B cell (primary cell): ENCODE measurements at regions not wholly inside any gene's neighbourhood (a gene's known extent, or its start where the extent isn't known, plus 50 kb on each side); places are given as distances from the start of the nearest gene placed in this dataset.

Source experiments
- ATAC-seq: fragments of 200-7000 bp; cut with Tn5 transposase; one replicate; pipeline ENCODE4 v1.10.0; 2021; ENCODE audit warnings: low read depth, mild to moderate bottlenecking, moderate number of reproducible peaks, moderate library complexity
- CTCF ChIA-PET: fragments of 350-600 bp; sonication (Branson Sonifier 250); formaldehyde crosslinking; loops from one replicate; lab custom pipeline; 2021; ENCODE audit warnings: antibody characterized with exemption, inconsistent platforms; lab: Charles Lee
- POLR2A ChIA-PET: fragments of 350-600 bp; sonication (Branson Sonifier 250); formaldehyde crosslinking; loops from one replicate; lab custom pipeline; 2021; ENCODE audit warnings: antibody characterized with exemption; lab: Charles Lee
- DNase-seq: peaks from one replicate; pipeline ENCODE4 v3.0.0; 2013
- H2AFZ ChIP-seq: 2 replicates; pipeline ENCODE4 v1.6.1; 2012; ENCODE audit warnings: mild to moderate bottlenecking, low read depth, low read length; ENCODE audit not compliant: insufficient read depth, poor library complexity, severe bottlenecking
- H3K27ac ChIP-seq, 2 donors: 1 replicate in 1 of 2; 2 replicates in 1 of 2; pipeline ENCODE4 v1.5.1; 2012 to 2013; ENCODE audit warnings: low read length in 2 of 2, mild to moderate bottlenecking in 2 of 2, moderate library complexity in 1 of 2
- H3K27me3 ChIP-seq, 4 experiments: fragments of 200-600 bp in 1 of 4; sonication (generic) in 1 of 4; replicated peaks in 1 of 4; 1 replicate in 2 of 4; 2 replicates in 2 of 4; pipeline versions ENCODE4 v1.6.1 to v1.7.0; 2013 to 2016; ENCODE audit warnings: low read length in 3 of 4, mild to moderate bottlenecking in 2 of 4, mixed read lengths in 1 of 4, moderate library complexity in 1 of 4; ENCODE audit not compliant: insufficient read depth in 4 of 4, control insufficient read depth in 3 of 4; ENCODE audit errors: control extremely low read depth in 1 of 4
- H3K36me3 ChIP-seq, 2 experiments: replicated peaks in 1 of 2; 1 replicate in 1 of 2; 2 replicates in 1 of 2; pipeline versions ENCODE4 v1.6.1 to v1.7.1; 2013; ENCODE audit warnings: low read length in 1 of 2; ENCODE audit not compliant: insufficient read depth in 2 of 2, control insufficient read depth in 1 of 2; ENCODE audit errors: control extremely low read depth in 1 of 2, extremely low read depth in 1 of 2
- H3K4me1 ChIP-seq, 2 donors: fragments of 200-600 bp in 1 of 2; sonication (generic) in 1 of 2; 1 replicate in 1 of 2; 2 replicates in 1 of 2; pipeline versions ENCODE4 v1.5.1 to v1.6.1; 2013 to 2017; ENCODE audit warnings: low read length in 2 of 2; ENCODE audit not compliant: control insufficient read depth in 2 of 2, insufficient read depth in 2 of 2
- H3K4me2 ChIP-seq: replicated peaks from 2 replicates; pipeline ENCODE3; 2012; ENCODE audit warnings: mild to moderate bottlenecking, low read depth, low read length; ENCODE audit not compliant: poor library complexity, severe bottlenecking
- H3K4me3 ChIP-seq, 5 experiments: fragments of 200-600 bp in 1 of 5; sonication (generic) in 1 of 5; 1 replicate in 3 of 5; 2 replicates in 2 of 5; pipeline versions ENCODE4 v1.5.1 to v1.7.0; 2011 to 2016; ENCODE audit warnings: low read length in 4 of 5, mild to moderate bottlenecking in 4 of 5, low read depth in 2 of 5, control low read depth in 1 of 5, moderate library complexity in 1 of 5; ENCODE audit not compliant: insufficient read depth in 1 of 5; ENCODE audit errors: control extremely low read depth in 1 of 5, extremely low read depth in 1 of 5
- H3K79me2 ChIP-seq: fragments of 200-600 bp; sonication (generic); one replicate; pipeline ENCODE4 v1.6.0; 2016; ENCODE audit warnings: low read length; ENCODE audit not compliant: control insufficient read depth, insufficient read depth
- H3K9ac ChIP-seq: fragments of 200-600 bp; sonication (generic); 2 replicates; pipeline ENCODE4 v1.6.1; 2017; ENCODE audit warnings: mild to moderate bottlenecking, low read length, moderate library complexity
- H3K9me3 ChIP-seq, 3 donors: one replicate each; pipeline versions ENCODE4 v1.6.1 to v1.7.1; 2013; ENCODE audit warnings: low read length in 2 of 3; ENCODE audit not compliant: control insufficient read depth in 2 of 3, insufficient read depth in 1 of 3; ENCODE audit errors: control extremely low read depth in 1 of 3
- H4K20me1 ChIP-seq: 2 replicates; pipeline ENCODE4 v1.6.0; 2012; ENCODE audit warnings: mild to moderate bottlenecking, low read length; ENCODE audit not compliant: insufficient read depth, control insufficient read depth, poor library complexity, severe bottlenecking
- H3K27ac Mint-ChIP-seq: one replicate; pipeline ENCODE4 v1.8.0; 2021; ENCODE audit warnings: mixed read lengths
- H3K27me3 Mint-ChIP-seq: one replicate; pipeline ENCODE4 v1.8.0; 2021; ENCODE audit warnings: mixed read lengths
- H3K4me1 Mint-ChIP-seq: one replicate; pipeline ENCODE4 v1.8.0; 2021; ENCODE audit warnings: mixed read lengths
- H3K4me3 Mint-ChIP-seq: one replicate; pipeline ENCODE4 v1.8.0; 2021; ENCODE audit warnings: mixed read lengths
- H3K9me3 Mint-ChIP-seq: one replicate; pipeline ENCODE4 v1.8.0; 2022; ENCODE audit warnings: mixed read lengths; ENCODE audit not compliant: insufficient read depth
- CTCF ChIP-seq: fragments of 200-600 bp; IDR thresholded peaks from one replicate; pipeline ENCODE4 v1.8.0; 2022; ENCODE audit warnings: antibody characterized with exemption, mild to moderate bottlenecking
- EZH2 ChIP-seq: IDR thresholded peaks from 2 replicates; pipeline ENCODE4 v1.6.1; 2012; ENCODE audit warnings: borderline replicate concordance, low read depth, mild to moderate bottlenecking, moderate library complexity, low read length; ENCODE audit not compliant: insufficient read depth, poor library complexity, severe bottlenecking
- WGBS: methylation state at CpG from one replicate; pipeline ENCODE4 v1.1.5; 2013; ENCODE audit warnings: missing lambda C conversion rate; ENCODE audit not compliant: insufficient coverage; 5-methylcytosine and 5-hydroxymethylcytosine counted together
- intact Hi-C: fragments of 100-400 bp; cut with micrococcal nuclease; formaldehyde crosslinking; loops from one replicate; pipeline ENCODE4 v1.10.0; 2022

- Histone ChIP-seq H2AFZ (no peak overlapping the region), H4K20me1 (no peaks in the 10 kb centered on the region), H3K4me1 (no peaks in the 10 kb centered on the region), H3K27ac (no peak overlapping the region), H3K79me2 (no peaks in the 10 kb centered on the region), H3K27me3 (no peaks in the 10 kb centered on the region), H3K4me3 (no peak overlapping the region), H3K9ac (no peak overlapping the region), H3K36me3 (no peaks in the 10 kb centered on the region), H3K9me3 (no peaks in the 10 kb centered on the region), H3K4me2 (no peak overlapping the region)
- Mint-ChIP-seq H3K27me3 (peaks cover 5% of the 10 kb centered on the region), H3K4me3 (no peak overlapping the region), H3K4me1 (no peaks in the 10 kb centered on the region), H3K27ac (no peak overlapping the region), H3K9me3 (no peaks in the 10 kb centered on the region)
- intact Hi-C loops = no loop called here
- ChIA-PET POLR2A (no interaction called here), CTCF (interaction anchor here (1.0 kb wide), 1 partner anchor 19 kb away, joined by 3 read pairs; no protein-coding TSS in a partner anchor)
- WGBS = 90% methylated on average over 1 of the region's 1 CpG
- DNase-seq (no peak), ATAC-seq (no peak)
- TF ChIP-seq CTCF = no peak
These were observed 79.4 kb upstream of the OGFRL1 start for GRCh38 chr6:71209206-71209605.

GRCh38 chr6:71209626-71210025 is 79.0 kb upstream of the OGFRL1 start:
- TF ChIP-seq CTCF (no peak), EZH2 (no peak)
- Mint-ChIP-seq H3K9me3 (no peaks in the 10 kb centered on the region), H3K27me3 (peaks cover 3% of the 10 kb centered on the region), H3K4me3 (no peak overlapping the region), H3K27ac (no peak overlapping the region), H3K4me1 (no peaks in the 10 kb centered on the region)
- Histone ChIP-seq H3K36me3 (no peaks in the 10 kb centered on the region), H3K9me3 (no peaks in the 10 kb centered on the region), H3K9ac (no peak overlapping the region), H2AFZ (no peak overlapping the region), H3K4me2 (no peak overlapping the region), H4K20me1 (no peaks in the 10 kb centered on the region), H3K4me1 (no peaks in the 10 kb centered on the region), H3K27ac (no peak overlapping the region), H3K27me3 (no peaks in the 10 kb centered on the region), H3K4me3 (no peak overlapping the region), H3K79me2 (no peaks in the 10 kb centered on the region)
- POLR2A ChIA-PET = no interaction called here
- CTCF ChIA-PET = interaction anchor here (1.0 kb wide), 1 partner anchor 19 kb away, joined by 3 read pairs; no protein-coding TSS in a partner anchor
- ATAC-seq (no peak), DNase-seq (no peak)
- intact Hi-C loops = loop anchor here (5.0 kb wide), 1 partner anchor 43 kb away; no protein-coding TSS in a partner anchor
